PC-3 (cell line): ENCODE measurements at regions not wholly inside any gene's neighbourhood (a gene's known extent, or its start where the extent isn't known, plus 50 kb on each side); places are given as distances from the start of the nearest gene placed in this dataset.
"Not testable (repeated sequence)": the region's sequence is repeated elsewhere in the genome, so short reads cannot be mapped to it uniquely, and the experiment has no call there.

ENCODE experiments used
- ATAC-seq: fragments of 200-7000 bp; cut with Tn5 transposase; 2 replicates; pipeline ENCODE4 v1.9.1; 2020; ENCODE audit warnings: mild to moderate bottlenecking, moderate library complexity
- BruUV-seq: library from RNA; stranded (reverse); fragments of 400-500 nt; replicated peaks from 2 replicates; lab custom pipeline; 2021; lab: Mats Ljungman, UMichigan
- CTCF ChIA-PET: fragments of 300-600 bp; sonication (Branson Sonifier 250); formaldehyde crosslinking; loops from one replicate; lab custom pipeline; 2022; ENCODE audit warnings: antibody characterized with exemption; lab: Charles Lee
- POLR2A ChIA-PET: fragments of 300-600 bp; sonication (Branson Sonifier 250); formaldehyde crosslinking; loops from one replicate; lab custom pipeline; 2022; ENCODE audit warnings: antibody characterized with exemption; ENCODE audit not compliant: unreplicated experiment; lab: Charles Lee
- DNase-seq: peaks from one replicate; pipeline ENCODE4 v3.0.0-alpha.2; 2015
- H2AFZ ChIP-seq: fragments of 300-600 bp; sonication (generic); 2 replicates; pipeline ENCODE4 v1.6.0; 2016; ENCODE audit warnings: antibody characterized with exemption, low read length
- H3F3A ChIP-seq: fragments of 300-600 bp; sonication (generic); one replicate; pipeline ENCODE4 v1.6.0; 2017; ENCODE audit warnings: antibody characterized with exemption, low read length, control low read depth, mild to moderate bottlenecking; ENCODE audit not compliant: unreplicated experiment
- H3K27ac ChIP-seq: fragments of 300-600 bp; sonication (generic); 2 replicates; pipeline ENCODE4 v1.5.1; 2016; ENCODE audit warnings: mild to moderate bottlenecking, low read length
- H3K27me3 ChIP-seq: fragments of 300-600 bp; sonication (generic); 2 replicates; pipeline ENCODE4 v1.6.1; 2016; ENCODE audit warnings: low read length, mixed read lengths
- H3K36me3 ChIP-seq: fragments of 300-600 bp; sonication (generic); 2 replicates; pipeline ENCODE4 v1.6.1; 2016; ENCODE audit warnings: low read depth, mixed run types, low read length, mixed read lengths
- H3K4me1 ChIP-seq: fragments of 300-600 bp; sonication (generic); 2 replicates; pipeline ENCODE4 v1.5.1; 2016; ENCODE audit warnings: low read length; ENCODE audit not compliant: insufficient read depth
- H3K4me2 ChIP-seq: fragments of 300-600 bp; sonication (generic); 2 replicates; pipeline ENCODE4 v1.6.0; 2016; ENCODE audit warnings: low read length
- H3K4me3 ChIP-seq: fragments of 300-600 bp; sonication (generic); 2 replicates; pipeline ENCODE4 v1.5.1; 2016; ENCODE audit warnings: mild to moderate bottlenecking, low read length, mixed read lengths
- H3K79me2 ChIP-seq: fragments of 300-600 bp; sonication (generic); 2 replicates; pipeline ENCODE4 v1.6.1; 2017; ENCODE audit warnings: low read length, mixed read lengths
- H3K9ac ChIP-seq: fragments of 300-600 bp; sonication (generic); 2 replicates; pipeline ENCODE4 v1.6.0; 2016; ENCODE audit warnings: mild to moderate bottlenecking, low read length
- H3K9me2 ChIP-seq: fragments of 300-600 bp; sonication (generic); replicated peaks from 2 replicates; pipeline ENCODE4 v1.6.1; 2016; ENCODE audit warnings: mixed run types, low read length, mixed read lengths
- H3K9me3 ChIP-seq: fragments of 300-600 bp; sonication (generic); 2 replicates; pipeline ENCODE4 v1.6.1; 2016; ENCODE audit warnings: low read length, mixed read lengths
- H4K20me1 ChIP-seq: fragments of 300-600 bp; sonication (generic); 2 replicates; pipeline ENCODE4 v1.6.1; 2016; ENCODE audit warnings: low read length, mixed read lengths
- CTCF ChIP-seq: fragments of 300-600 bp; sonication (generic); conservative IDR thresholded peaks from 2 replicates; pipeline ENCODE4 v1.5.1; 2017; ENCODE audit warnings: antibody characterized with exemption, low read depth, mild to moderate bottlenecking, low read length
- EZH2 ChIP-seq: fragments of 300-600 bp; sonication (generic); IDR thresholded peaks from one replicate; pipeline ENCODE4 v1.6.1; 2017; ENCODE audit warnings: antibody characterized with exemption, mild to moderate bottlenecking, low read length; ENCODE audit not compliant: unreplicated experiment
- EZH2phosphoT487 ChIP-seq: fragments of 300-600 bp; sonication (generic); IDR thresholded peaks from 2 replicates; pipeline ENCODE4 v1.6.1; 2018; ENCODE audit warnings: mild to moderate bottlenecking, antibody characterized with exemption, low read length, borderline replicate concordance
- intact Hi-C: fragments of 100-400 bp; cut with micrococcal nuclease; formaldehyde crosslinking; loops from 2 replicates; pipeline ENCODE4 v1.9.0; 2023

GRCh38 chr1:182249201-182249676 is 142.4 kb downstream of the GLUL start:
- Histone ChIP-seq H3K9me2 (no peaks in the 10 kb centered on the region), H3K4me1 (peaks cover 4% of the 10 kb centered on the region; the same call in 1 of the 2 replicates), H3K4me3 (no peak overlapping the region), H3K27ac (no peak overlapping the region), H3K9ac (no peak overlapping the region), H2AFZ (no peak overlapping the region; the same call in 1 of the 2 replicates), H3K36me3 (no peaks in the 10 kb centered on the region), H4K20me1 (no peaks in the 10 kb centered on the region), H3F3A (no peaks in the 10 kb centered on the region), H3K4me2 (no peak overlapping the region), H3K9me3 (no peaks in the 10 kb centered on the region), H3K27me3 (no peaks in the 10 kb centered on the region), H3K79me2 (no peaks in the 10 kb centered on the region)
- ChIA-PET POLR2A (interaction anchor here (0.6 kb wide), 1 partner anchor 61 kb away, joined by 3 read pairs; no protein-coding TSS in a partner anchor), CTCF (no interaction called here)
- DNase-seq (peak; percentile 38), ATAC-seq (peak; percentile 79)
- intact Hi-C loops: no loop called here
- no TSS peak for BruUV-seq
- TF ChIP-seq CTCF: no peak
- no peak for TF ChIP-seq EZH2
- TF ChIP-seq EZH2phosphoT487: no peak

GRCh38 chr1:182248721-182249120 is 142.9 kb downstream of the GLUL start:
- no peaks in the 10 kb centered on the region for H3K79me2 ChIP-seq
- no peak overlapping the region for H3K4me2 ChIP-seq
- CTCF ChIA-PET: no interaction called here
- no peaks in the 10 kb centered on the region for H3F3A ChIP-seq
- H3K9ac ChIP-seq: no peak overlapping the region
- DNase-seq (no peak), ATAC-seq (no peak)
- peaks cover 4% of the 10 kb centered on the region; the same call in 1 of the 2 replicates for H3K4me1 ChIP-seq
- intact Hi-C loops: no loop called here
- no peak for TF ChIP-seq CTCF
- no peak for TF ChIP-seq EZH2phosphoT487
- TF ChIP-seq EZH2: no peak
- no peaks in the 10 kb centered on the region for H3K9me3 ChIP-seq
- H3K9me2 ChIP-seq: no peaks in the 10 kb centered on the region
- no TSS peak for BruUV-seq
- H3K4me3 ChIP-seq: no peak overlapping the region
- no peaks in the 10 kb centered on the region for H3K36me3 ChIP-seq
- POLR2A ChIA-PET: interaction anchor here (0.6 kb wide), 1 partner anchor 60 kb away, joined by 3 read pairs; no protein-coding TSS in a partner anchor
- no peak overlapping the region for H3K27ac ChIP-seq
- no peaks in the 10 kb centered on the region for H3K27me3 ChIP-seq
- no peaks in the 10 kb centered on the region for H4K20me1 ChIP-seq
- H2AFZ ChIP-seq: no peak overlapping the region

GRCh38 chr1:182247813-182248212 is 143.8 kb downstream of the GLUL start:
- CTCF ChIA-PET, DNase-seq, H3K79me2 ChIP-seq, H2AFZ ChIP-seq, H3K9ac ChIP-seq, H3K4me2 ChIP-seq, H3K9me2 ChIP-seq, H3F3A ChIP-seq, H3K9me3 ChIP-seq, POLR2A ChIA-PET, BruUV-seq, H3K4me1 ChIP-seq, ATAC-seq, intact Hi-C loops, H4K20me1 ChIP-seq, H3K27me3 ChIP-seq, H3K4me3 ChIP-seq, H3K36me3 ChIP-seq, H3K27ac ChIP-seq: not testable (repeated sequence)
